GM19463 (cell line): ENCODE measurements at regions not wholly inside any gene's neighbourhood (a gene's known extent, or its start where the extent isn't known, plus 50 kb on each side); places are given as distances from the start of the nearest gene placed in this dataset.
A peak's percentile ranks its signal among the peaks of the same experiment; 100 is the strongest.

Experiments used
- ATAC-seq: cut with Tn5 transposase; IDR thresholded peaks from one replicate; pipeline ENCODE4 v1.9.1; 2021; ENCODE audit warnings: mild to moderate bottlenecking, moderate library complexity; ENCODE audit not compliant: unreplicated experiment

GRCh38 chr4:14084598-14084997, 457.1 kb upstream of the BOD1L1 start:
- ATAC-seq: no peak

GRCh38 chr4:14087459-14087858, 459.9 kb upstream of the BOD1L1 start:
- peak; percentile 78 for ATAC-seq

GRCh38 chr4:14087921-14088320, 460.4 kb upstream of the BOD1L1 start:
- no peak for ATAC-seq

- no peak for ATAC-seq
Measured at GRCh38 chr4:14091531-14091930, 464.0 kb upstream of the BOD1L1 start.

GRCh38 chr4:14091966-14092365, 464.4 kb upstream of the BOD1L1 start:
- ATAC-seq: no peak

- ATAC-seq: no peak
Measured at GRCh38 chr4:14092741-14093140, 465.2 kb upstream of the BOD1L1 start.

- no peak for ATAC-seq
Measured at GRCh38 chr4:14095831-14096230, 468.3 kb upstream of the BOD1L1 start.

- no peak for ATAC-seq
Measured at GRCh38 chr4:14096396-14096965, 469.0 kb upstream of the BOD1L1 start.

- no peak for ATAC-seq
Measured at GRCh38 chr4:14100349-14100748, 472.8 kb upstream of the BOD1L1 start.

GRCh38 chr4:14110407-14110806, 482.9 kb upstream of the BOD1L1 start:
- ATAC-seq: no peak

- no peak for ATAC-seq
Measured at GRCh38 chr4:14111730-14112181, 484.2 kb upstream of the BOD1L1 start.

GRCh38 chr4:14115106-14115505, 487.6 kb upstream of the BOD1L1 start:
- ATAC-seq: no peak

- peak; percentile 69 for ATAC-seq
Measured at GRCh38 chr4:14117575-14118238, 490.2 kb upstream of the BOD1L1 start.

- ATAC-seq: no peak
Measured at GRCh38 chr4:14124816-14125215, 497.3 kb upstream of the BOD1L1 start.

- peak; percentile 78 for ATAC-seq
Measured at GRCh38 chr4:14125375-14126129, 498.0 kb upstream of the BOD1L1 start.

- ATAC-seq: no peak
Measured at GRCh38 chr4:14130551-14130950, 503.0 kb upstream of the BOD1L1 start.

GRCh38 chr4:14131335-14131734, 503.8 kb upstream of the BOD1L1 start:
- ATAC-seq: no peak

GRCh38 chr4:14132301-14132700, 504.8 kb upstream of the BOD1L1 start:
- ATAC-seq: no peak

GRCh38 chr4:14138106-14138505, 510.6 kb upstream of the BOD1L1 start:
- no peak for ATAC-seq

- ATAC-seq: no peak
Measured at GRCh38 chr4:14143892-14144291, 516.4 kb upstream of the BOD1L1 start.

GRCh38 chr4:14149176-14150053, 521.9 kb upstream of the BOD1L1 start:
- ATAC-seq: no peak
